Neural progenitor cell (in vitro differentiated cells): ENCODE measurements at regions not wholly inside any gene's neighbourhood (a gene's known extent, or its start where the extent isn't known, plus 50 kb on each side); places are given as distances from the start of the nearest gene placed in this dataset.

ENCODE experiments used
- DNase-seq: peaks from one replicate; pipeline ENCODE4 v3.0.0-alpha.2; 2016; ENCODE audit warnings: low spot score
- H2AFZ ChIP-seq: fragments of 200-600 bp; sonication (generic); replicated peaks from 2 replicates; pipeline ENCODE4 v1.6.1; 2016; ENCODE audit warnings: antibody characterized with exemption
- H3F3A ChIP-seq: fragments of 200-600 bp; sonication (generic); 2 replicates; pipeline ENCODE4 v1.6.1; 2016; ENCODE audit warnings: antibody characterized with exemption, low read depth
- H3K27ac ChIP-seq: fragments of 200-600 bp; sonication (generic); 2 replicates; pipeline ENCODE4 v1.5.1; 2016; ENCODE audit warnings: mild to moderate bottlenecking
- H3K27me3 ChIP-seq: fragments of 200-600 bp; sonication (generic); 2 replicates; pipeline ENCODE4 v1.6.1; 2016; ENCODE audit warnings: mild to moderate bottlenecking, moderate library complexity
- H3K36me3 ChIP-seq: fragments of 200-600 bp; sonication (generic); 2 replicates; pipeline ENCODE4 v1.5.1; 2016
- H3K4me1 ChIP-seq: fragments of 200-600 bp; sonication (generic); 2 replicates; pipeline ENCODE4 v1.6.1; 2016; ENCODE audit warnings: mixed run types
- H3K4me2 ChIP-seq: fragments of 200-600 bp; sonication (generic); 2 replicates; pipeline ENCODE4 v1.6.1; 2016
- H3K4me3 ChIP-seq: fragments of 200-600 bp; sonication (generic); 2 replicates; pipeline ENCODE4 v1.5.1; 2016
- H3K79me2 ChIP-seq: fragments of 200-600 bp; sonication (generic); 2 replicates; pipeline ENCODE4 v1.6.1; 2016; ENCODE audit warnings: low read depth
- H3K9ac ChIP-seq: fragments of 200-600 bp; sonication (generic); 2 replicates; pipeline ENCODE4 v1.6.1; 2016
- H3K9me3 ChIP-seq: fragments of 200-600 bp; sonication (generic); 2 replicates; pipeline ENCODE4 v1.5.1; 2016; ENCODE audit warnings: low read depth
- H4K20me1 ChIP-seq: fragments of 200-600 bp; sonication (generic); 2 replicates; pipeline ENCODE4 v1.6.1; 2016; ENCODE audit warnings: low read depth
- H3K27ac Mint-ChIP-seq: 3 replicates; pipeline ENCODE4 v1.8.0; 2021; ENCODE audit warnings: mixed read lengths
- H3K27me3 Mint-ChIP-seq: 2 replicates; pipeline ENCODE4 v1.8.0; 2022; ENCODE audit warnings: low read depth, mild to moderate bottlenecking, inconsistent platforms, moderate library complexity, mixed read lengths; ENCODE audit not compliant: insufficient read depth
- H3K36me3 Mint-ChIP-seq: 3 replicates; pipeline ENCODE4 v1.8.0; 2021; ENCODE audit warnings: mixed read lengths
- H3K4me1 Mint-ChIP-seq: 3 replicates; pipeline ENCODE4 v1.8.0; 2021; ENCODE audit warnings: mixed read lengths
- H3K4me3 Mint-ChIP-seq: 3 replicates; pipeline ENCODE4 v1.8.0; 2021; ENCODE audit warnings: mild to moderate bottlenecking, moderate library complexity, mixed read lengths
- H3K9me3 Mint-ChIP-seq: 3 replicates; pipeline ENCODE4 v1.8.0; 2020; ENCODE audit warnings: mixed read lengths
- EZH2 ChIP-seq: fragments of 200-600 bp; sonication (generic); IDR thresholded peaks from 2 replicates; pipeline ENCODE4 v1.6.1; 2017; ENCODE audit warnings: antibody characterized with exemption, mild to moderate bottlenecking, moderate library complexity
- EZH2phosphoT487 ChIP-seq: fragments of 200-600 bp; sonication (generic); IDR thresholded peaks from 2 replicates; pipeline ENCODE4 v1.6.1; 2017; ENCODE audit warnings: antibody characterized with exemption
- TF ChIP-seq, protein P1 (sequence below): fragments of 200-600 bp; sonication (generic); IDR thresholded peaks from 2 replicates; pipeline ENCODE4 v1.5.1; 2017; ENCODE audit warnings: antibody characterized with exemption, mild to moderate bottlenecking

GRCh38 chr22:49107561-49107960 is 720.1 kb downstream of the BRD1 start:
- H3K4me3 Mint-ChIP-seq = no peak overlapping the region
- TF ChIP-seq, protein P1, sequence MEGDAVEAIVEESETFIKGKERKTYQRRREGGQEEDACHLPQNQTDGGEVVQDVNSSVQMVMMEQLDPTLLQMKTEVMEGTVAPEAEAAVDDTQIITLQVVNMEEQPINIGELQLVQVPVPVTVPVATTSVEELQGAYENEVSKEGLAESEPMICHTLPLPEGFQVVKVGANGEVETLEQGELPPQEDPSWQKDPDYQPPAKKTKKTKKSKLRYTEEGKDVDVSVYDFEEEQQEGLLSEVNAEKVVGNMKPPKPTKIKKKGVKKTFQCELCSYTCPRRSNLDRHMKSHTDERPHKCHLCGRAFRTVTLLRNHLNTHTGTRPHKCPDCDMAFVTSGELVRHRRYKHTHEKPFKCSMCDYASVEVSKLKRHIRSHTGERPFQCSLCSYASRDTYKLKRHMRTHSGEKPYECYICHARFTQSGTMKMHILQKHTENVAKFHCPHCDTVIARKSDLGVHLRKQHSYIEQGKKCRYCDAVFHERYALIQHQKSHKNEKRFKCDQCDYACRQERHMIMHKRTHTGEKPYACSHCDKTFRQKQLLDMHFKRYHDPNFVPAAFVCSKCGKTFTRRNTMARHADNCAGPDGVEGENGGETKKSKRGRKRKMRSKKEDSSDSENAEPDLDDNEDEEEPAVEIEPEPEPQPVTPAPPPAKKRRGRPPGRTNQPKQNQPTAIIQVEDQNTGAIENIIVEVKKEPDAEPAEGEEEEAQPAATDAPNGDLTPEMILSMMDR = no peak
- TF ChIP-seq EZH2 (no peak), EZH2phosphoT487 (no peak)
- H3K27me3 Mint-ChIP-seq = no peaks in the 10 kb centered on the region
- H3F3A ChIP-seq = no peaks in the 10 kb centered on the region
- H4K20me1 ChIP-seq = no peaks in the 10 kb centered on the region
- H3K36me3 ChIP-seq = no peaks in the 10 kb centered on the region
- no peak overlapping the region for H3K4me3 ChIP-seq
- no peak overlapping the region for H3K9ac ChIP-seq
- H3K4me2 ChIP-seq = no peak overlapping the region
- H3K36me3 Mint-ChIP-seq = no peaks in the 10 kb centered on the region
- no peak overlapping the region for H2AFZ ChIP-seq
- DNase-seq = no peak
- no peaks in the 10 kb centered on the region for H3K9me3 ChIP-seq
- no peaks in the 10 kb centered on the region for H3K79me2 ChIP-seq
- no peaks in the 10 kb centered on the region for H3K4me1 ChIP-seq
- no peaks in the 10 kb centered on the region for H3K27me3 ChIP-seq
- H3K9me3 Mint-ChIP-seq = no peaks in the 10 kb centered on the region
- peaks cover 8% of the 10 kb centered on the region for H3K4me1 Mint-ChIP-seq
- H3K27ac ChIP-seq = no peak overlapping the region
- no peak overlapping the region for H3K27ac Mint-ChIP-seq

DNA sequence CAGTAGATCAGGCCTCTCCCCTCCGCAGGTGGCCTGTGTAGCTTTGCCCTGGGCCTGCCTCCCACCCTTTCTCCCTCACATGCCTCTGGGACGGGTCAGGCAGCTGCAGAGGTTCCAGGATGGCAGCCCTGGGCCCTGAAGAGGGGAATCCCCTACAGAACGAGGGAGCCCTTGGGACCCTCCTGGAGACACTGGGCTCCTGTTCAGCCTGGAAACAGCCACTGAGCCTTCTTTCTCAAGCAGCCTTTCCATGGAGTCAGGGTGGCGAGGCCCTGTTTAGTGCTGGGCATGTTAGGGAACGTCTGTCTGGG is 720.9 kb downstream of the BRD1 start:
- no peaks in the 10 kb centered on the region for H3K36me3 ChIP-seq
- no peak overlapping the region for H2AFZ ChIP-seq
- no peaks in the 10 kb centered on the region for H3K9me3 ChIP-seq
- Mint-ChIP-seq H3K4me3 (no peak overlapping the region), H3K4me1 (peaks cover 8% of the 10 kb centered on the region), H3K27ac (no peak overlapping the region), H3K27me3 (no peaks in the 10 kb centered on the region), H3K36me3 (no peaks in the 10 kb centered on the region), H3K9me3 (no peaks in the 10 kb centered on the region)
- H3K27ac ChIP-seq = no peak overlapping the region
- H3F3A ChIP-seq = no peaks in the 10 kb centered on the region
- H3K9ac ChIP-seq = no peak overlapping the region
- H3K4me2 ChIP-seq = no peak overlapping the region
- H3K27me3 ChIP-seq = no peaks in the 10 kb centered on the region
- no peak for TF ChIP-seq EZH2
- no peak for TF ChIP-seq EZH2phosphoT487
- TF ChIP-seq, protein P1 = no peak
- no peaks in the 10 kb centered on the region for H3K4me1 ChIP-seq
- no peaks in the 10 kb centered on the region for H4K20me1 ChIP-seq
- no peak for DNase-seq
- no peaks in the 10 kb centered on the region for H3K79me2 ChIP-seq
- no peak overlapping the region for H3K4me3 ChIP-seq

DNA sequence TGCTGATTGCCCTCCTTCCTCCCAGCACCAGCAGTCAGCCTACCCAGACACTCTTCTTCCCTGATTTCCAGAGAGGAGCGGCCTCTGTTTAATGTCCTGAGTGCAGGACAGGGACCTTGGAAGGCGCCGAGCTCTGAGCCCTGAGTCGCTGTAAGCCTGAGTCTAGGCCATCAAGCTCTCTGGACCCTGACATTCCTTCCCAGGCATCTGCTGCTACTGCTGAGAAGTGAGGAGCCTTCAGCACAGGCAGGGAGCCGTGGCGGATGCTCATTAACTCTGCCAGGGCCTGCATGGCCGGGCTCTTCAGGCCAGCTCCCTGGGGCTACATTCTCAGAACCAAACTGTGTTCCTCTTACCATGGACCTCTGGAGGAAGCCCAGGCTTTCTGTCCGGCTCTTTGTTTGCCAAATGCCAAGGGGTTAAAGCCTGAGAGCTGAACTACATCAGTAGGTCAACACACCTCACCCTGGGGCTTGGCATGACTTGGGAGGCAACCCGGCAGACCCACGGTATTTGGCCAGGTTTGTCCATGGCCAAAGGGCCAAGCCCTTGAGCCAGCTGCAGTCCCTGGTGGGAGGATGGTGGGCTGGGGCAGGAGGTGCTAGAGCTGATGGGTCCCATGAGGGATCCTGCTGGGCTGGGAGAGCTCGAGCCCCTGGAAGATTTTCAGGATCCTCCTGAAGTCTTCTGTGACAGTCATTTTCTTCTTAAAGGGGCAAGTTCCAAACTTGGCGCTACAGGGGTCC is 721.4 kb downstream of the BRD1 start:
- Histone ChIP-seq H3K4me2 (no peak overlapping the region), H3K27me3 (no peaks in the 10 kb centered on the region), H4K20me1 (no peaks in the 10 kb centered on the region), H3K4me3 (no peak overlapping the region), H3K4me1 (no peaks in the 10 kb centered on the region), H3F3A (no peaks in the 10 kb centered on the region), H3K36me3 (no peaks in the 10 kb centered on the region), H3K9ac (no peak overlapping the region), H2AFZ (no peak overlapping the region), H3K27ac (no peak overlapping the region), H3K9me3 (no peaks in the 10 kb centered on the region), H3K79me2 (no peaks in the 10 kb centered on the region)
- Mint-ChIP-seq H3K36me3 (no peaks in the 10 kb centered on the region), H3K27me3 (no peaks in the 10 kb centered on the region), H3K4me1 (peaks cover 8% of the 10 kb centered on the region), H3K9me3 (no peaks in the 10 kb centered on the region), H3K27ac (no peak overlapping the region), H3K4me3 (no peak overlapping the region)
- TF ChIP-seq, protein P1 = no peak
- TF ChIP-seq EZH2 (no peak), EZH2phosphoT487 (no peak)
- peak; percentile 20 for DNase-seq
